CD14-positive monocyte (primary cell): ENCODE measurements at regions not wholly inside any gene's neighbourhood (a gene's known extent, or its start where the extent isn't known, plus 50 kb on each side); places are given as distances from the start of the nearest gene placed in this dataset.

Experiments used
- DNase-seq, 3 donors: peaks; one replicate each; pipeline ENCODE4 v3.0.0-alpha.2; 2011 to 2022
- H2AFZ ChIP-seq: 2 replicates; pipeline ENCODE4 v1.6.0; 2012; ENCODE audit warnings: mild to moderate bottlenecking, low read depth, low read length, inconsistent platforms; ENCODE audit not compliant: insufficient read depth, poor library complexity, severe bottlenecking
- H3K27ac ChIP-seq, 2 donors: 1 replicate in 1 of 2; 2 replicates in 1 of 2; pipeline ENCODE4 v1.5.1; 2012 to 2013; ENCODE audit warnings: low read length in 2 of 2, control low read depth in 1 of 2, inconsistent platforms in 1 of 2, low read depth in 1 of 2, mild to moderate bottlenecking in 1 of 2
- H3K27me3 ChIP-seq, 2 donors: one replicate each; pipeline versions ENCODE4 v1.6.0 to v1.6.1; 2011 to 2013; ENCODE audit warnings: low read length in 2 of 2; ENCODE audit not compliant: control insufficient read depth in 2 of 2, insufficient read depth in 2 of 2
- H3K36me3 ChIP-seq, 2 donors: replicated peaks in 1 of 2; 1 replicate in 1 of 2; 2 replicates in 1 of 2; pipeline versions ENCODE4 v1.5.1 to v1.6.1; 2012 to 2013; ENCODE audit warnings: low read length in 2 of 2, control low read depth in 1 of 2, inconsistent platforms in 1 of 2, mild to moderate bottlenecking in 1 of 2; ENCODE audit not compliant: insufficient read depth in 2 of 2, control insufficient read depth in 1 of 2
- H3K4me1 ChIP-seq, 2 donors: 1 replicate in 1 of 2; 2 replicates in 1 of 2; pipeline versions ENCODE4 v1.5.1 to v1.6.1; 2012 to 2013; ENCODE audit warnings: low read length in 2 of 2, control low read depth in 1 of 2, inconsistent platforms in 1 of 2, mild to moderate bottlenecking in 1 of 2, moderate library complexity in 1 of 2; ENCODE audit not compliant: insufficient read depth in 2 of 2, control insufficient read depth in 1 of 2
- H3K4me2 ChIP-seq: replicated peaks from 2 replicates; pipeline ENCODE3; 2012; ENCODE audit warnings: low read length, moderate library complexity, mild to moderate bottlenecking; ENCODE audit not compliant: poor library complexity, severe bottlenecking; ENCODE audit errors: extremely low read depth
- H3K4me3 ChIP-seq, 3 experiments: fragments of 200-600 bp in 1 of 3; sonication (generic) in 1 of 3; replicated peaks in 1 of 3; 1 replicate in 2 of 3; 2 replicates in 1 of 3; pipeline ENCODE4 v1.5.1; 2011 to 2013; ENCODE audit warnings: low read length in 3 of 3, mild to moderate bottlenecking in 3 of 3, control low read depth in 2 of 3, low read depth in 2 of 3, inconsistent platforms in 1 of 3, moderate library complexity in 1 of 3
- H3K79me2 ChIP-seq: 2 replicates; pipeline ENCODE4 v1.6.0; 2012; ENCODE audit warnings: mild to moderate bottlenecking, control low read depth, inconsistent platforms, low read length, moderate library complexity; ENCODE audit not compliant: insufficient read depth
- H3K9ac ChIP-seq: 2 replicates; pipeline ENCODE4 v1.6.0; 2017; ENCODE audit warnings: low read length, mild to moderate bottlenecking; ENCODE audit not compliant: insufficient read depth, poor library complexity, severe bottlenecking
- H3K9me3 ChIP-seq, 2 donors: replicated peaks in 1 of 2; 1 replicate in 1 of 2; 2 replicates in 1 of 2; pipeline versions ENCODE4 v1.5.1 to v1.6.1; 2012 to 2013; ENCODE audit warnings: low read length in 2 of 2, control low read depth in 1 of 2; ENCODE audit not compliant: control insufficient read depth in 1 of 2, insufficient read depth in 1 of 2
- H4K20me1 ChIP-seq: 2 replicates; pipeline ENCODE4 v1.6.0; 2012; ENCODE audit warnings: mild to moderate bottlenecking, low read length, control low read depth, moderate library complexity; ENCODE audit not compliant: insufficient read depth
- H3K27ac Mint-ChIP-seq, 7 donors: one replicate each; pipeline ENCODE4 v1.8.0; 2020; ENCODE audit warnings: mild to moderate bottlenecking in 7 of 7, mixed read lengths in 7 of 7, moderate library complexity in 6 of 7, inconsistent platforms in 2 of 7
- H3K27me3 Mint-ChIP-seq, 3 donors: one replicate each; pipeline ENCODE4 v1.8.0; 2021 to 2022; ENCODE audit warnings: low read depth in 3 of 3, mild to moderate bottlenecking in 3 of 3, mixed read lengths in 3 of 3, moderate library complexity in 3 of 3, inconsistent platforms in 1 of 3
- H3K36me3 Mint-ChIP-seq, 2 donors: one replicate each; pipeline ENCODE4 v1.8.0; 2020; ENCODE audit warnings: mixed read lengths in 2 of 2, inconsistent platforms in 1 of 2, mild to moderate bottlenecking in 1 of 2
- H3K4me1 Mint-ChIP-seq: one replicate; pipeline ENCODE4 v1.8.0; 2020; ENCODE audit warnings: mild to moderate bottlenecking, mixed read lengths
- H3K4me3 Mint-ChIP-seq, 2 donors: one replicate each; pipeline ENCODE4 v1.8.0; 2020; ENCODE audit warnings: mild to moderate bottlenecking in 2 of 2, mixed read lengths in 2 of 2, moderate library complexity in 1 of 2
- H3K9me3 Mint-ChIP-seq, 7 donors: one replicate each; pipeline ENCODE4 v1.8.0; 2020 to 2022; ENCODE audit warnings: mixed read lengths in 7 of 7, mild to moderate bottlenecking in 6 of 7, moderate library complexity in 6 of 7, inconsistent platforms in 2 of 7
- WGBS: methylation state at CpG from one replicate; pipeline ENCODE4 v1.1.5; 2013; ENCODE audit warnings: missing lambda C conversion rate; ENCODE audit not compliant: insufficient coverage; 5-methylcytosine and 5-hydroxymethylcytosine counted together
- intact Hi-C, 2 donors: fragments of 100-400 bp; cut with micrococcal nuclease; formaldehyde crosslinking; loops; one replicate each; pipeline versions ENCODE4 v1.15.0 to v1.15.1; 2023
- TF ChIP-seq, protein P1 (sequence below): fragments of 200-600 bp; IDR thresholded peaks from one replicate; pipeline ENCODE4 v1.8.0; 2022; ENCODE audit warnings: antibody characterized with exemption, mild to moderate bottlenecking

DNA sequence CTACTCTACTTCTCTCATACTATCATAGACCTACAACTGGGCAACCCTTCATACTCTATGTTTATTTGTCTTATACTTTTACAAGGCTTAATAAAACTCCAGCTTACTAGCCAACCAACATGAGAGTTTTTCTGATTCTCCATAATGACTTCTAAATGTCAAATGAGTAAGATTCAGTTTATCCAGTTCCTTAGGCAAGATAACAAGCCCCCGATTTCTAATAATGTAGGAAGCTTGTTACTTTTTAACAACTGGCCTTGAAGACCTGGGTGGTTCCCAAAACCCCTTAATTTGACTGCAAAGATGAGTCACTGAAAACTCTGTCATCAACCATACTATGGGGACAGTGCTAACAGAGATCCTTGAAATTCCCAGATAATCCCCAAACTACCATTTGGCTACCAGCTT lies 294.6 kb upstream of the ACTBL2 start:
- H3K4me2 ChIP-seq = no peak overlapping the region
- H3K4me3 ChIP-seq = no peak overlapping the region
- intact Hi-C loops = loop anchor here (5.0 kb wide), 1 partner anchor 685 kb away; the partner anchor contains the start of gene PLK2 (in 2 of the 2)
- no peak overlapping the region for H3K27ac ChIP-seq
- Mint-ChIP-seq H3K27ac (no peak overlapping the region), H3K9me3 (no peaks in the 10 kb centered on the region), H3K4me3 (no peak overlapping the region), H3K27me3 (peaks cover 0 to 3% (median 2%) of the 10 kb centered on the region in 3 donors), H3K4me1 (no peaks in the 10 kb centered on the region), H3K36me3 (no peaks in the 10 kb centered on the region)
- no peaks in the 10 kb centered on the region for H3K9me3 ChIP-seq
- no peak overlapping the region for H2AFZ ChIP-seq
- no peak overlapping the region for H3K9ac ChIP-seq
- TF ChIP-seq, protein P1, sequence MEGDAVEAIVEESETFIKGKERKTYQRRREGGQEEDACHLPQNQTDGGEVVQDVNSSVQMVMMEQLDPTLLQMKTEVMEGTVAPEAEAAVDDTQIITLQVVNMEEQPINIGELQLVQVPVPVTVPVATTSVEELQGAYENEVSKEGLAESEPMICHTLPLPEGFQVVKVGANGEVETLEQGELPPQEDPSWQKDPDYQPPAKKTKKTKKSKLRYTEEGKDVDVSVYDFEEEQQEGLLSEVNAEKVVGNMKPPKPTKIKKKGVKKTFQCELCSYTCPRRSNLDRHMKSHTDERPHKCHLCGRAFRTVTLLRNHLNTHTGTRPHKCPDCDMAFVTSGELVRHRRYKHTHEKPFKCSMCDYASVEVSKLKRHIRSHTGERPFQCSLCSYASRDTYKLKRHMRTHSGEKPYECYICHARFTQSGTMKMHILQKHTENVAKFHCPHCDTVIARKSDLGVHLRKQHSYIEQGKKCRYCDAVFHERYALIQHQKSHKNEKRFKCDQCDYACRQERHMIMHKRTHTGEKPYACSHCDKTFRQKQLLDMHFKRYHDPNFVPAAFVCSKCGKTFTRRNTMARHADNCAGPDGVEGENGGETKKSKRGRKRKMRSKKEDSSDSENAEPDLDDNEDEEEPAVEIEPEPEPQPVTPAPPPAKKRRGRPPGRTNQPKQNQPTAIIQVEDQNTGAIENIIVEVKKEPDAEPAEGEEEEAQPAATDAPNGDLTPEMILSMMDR = no peak
- H4K20me1 ChIP-seq = no peaks in the 10 kb centered on the region
- no peaks in the 10 kb centered on the region for H3K36me3 ChIP-seq
- WGBS = no CpG with 5 or more reads among the region's 1 CpG
- H3K79me2 ChIP-seq = no peaks in the 10 kb centered on the region
- no peaks in the 10 kb centered on the region for H3K27me3 ChIP-seq
- DNase-seq = no peak
- H3K4me1 ChIP-seq = no peaks in the 10 kb centered on the region

DNA sequence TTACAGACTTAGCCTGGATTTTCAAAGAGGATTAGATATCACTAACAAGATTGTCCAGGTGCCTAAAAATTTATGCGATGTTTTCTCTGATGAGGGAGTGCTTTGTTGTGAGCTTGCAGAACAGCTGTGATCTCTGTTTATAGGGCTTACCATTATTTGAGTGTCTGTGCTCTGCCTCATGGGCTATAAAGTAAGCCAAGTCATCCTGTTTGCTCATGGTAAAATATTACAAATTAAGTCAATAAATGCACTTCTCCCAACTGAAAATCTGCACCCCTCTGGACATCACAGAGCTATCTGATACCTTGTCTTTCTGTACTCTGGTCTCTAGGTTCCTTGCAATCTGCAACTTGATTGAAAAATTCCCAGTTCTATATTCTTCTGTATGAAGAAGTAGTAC lies 293.4 kb upstream of the ACTBL2 start:
- Histone ChIP-seq H3K36me3 (no peaks in the 10 kb centered on the region), H3K4me1 (no peaks in the 10 kb centered on the region), H3K9me3 (no peaks in the 10 kb centered on the region), H4K20me1 (no peaks in the 10 kb centered on the region), H3K27ac (no peak overlapping the region), H3K9ac (no peak overlapping the region), H3K4me2 (no peak overlapping the region), H3K27me3 (no peaks in the 10 kb centered on the region), H3K79me2 (no peaks in the 10 kb centered on the region), H2AFZ (no peak overlapping the region), H3K4me3 (no peak overlapping the region)
- TF ChIP-seq, protein P1 = no peak
- H3K4me3 Mint-ChIP-seq = no peak overlapping the region
- no CpG with 5 or more reads among the region's 1 CpG for WGBS
- no peak overlapping the region for H3K27ac Mint-ChIP-seq
- H3K4me1 Mint-ChIP-seq = no peaks in the 10 kb centered on the region
- H3K36me3 Mint-ChIP-seq = no peaks in the 10 kb centered on the region
- H3K27me3 Mint-ChIP-seq = peaks cover 0 to 2% (median 0%) of the 10 kb centered on the region in 3 donors
- no peaks in the 10 kb centered on the region for H3K9me3 Mint-ChIP-seq
- intact Hi-C loops = loop anchor here (5.0 kb wide), 1 partner anchor 686 kb away; the partner anchor contains the start of gene PLK2 (in 2 of the 2)
- no peak for DNase-seq
